ENCODE measurements at regions not wholly inside any gene's neighbourhood (a gene's known extent, or its start where the extent isn't known, plus 50 kb on each side); places are given as distances from the start of the nearest gene placed in this dataset.

DNA sequence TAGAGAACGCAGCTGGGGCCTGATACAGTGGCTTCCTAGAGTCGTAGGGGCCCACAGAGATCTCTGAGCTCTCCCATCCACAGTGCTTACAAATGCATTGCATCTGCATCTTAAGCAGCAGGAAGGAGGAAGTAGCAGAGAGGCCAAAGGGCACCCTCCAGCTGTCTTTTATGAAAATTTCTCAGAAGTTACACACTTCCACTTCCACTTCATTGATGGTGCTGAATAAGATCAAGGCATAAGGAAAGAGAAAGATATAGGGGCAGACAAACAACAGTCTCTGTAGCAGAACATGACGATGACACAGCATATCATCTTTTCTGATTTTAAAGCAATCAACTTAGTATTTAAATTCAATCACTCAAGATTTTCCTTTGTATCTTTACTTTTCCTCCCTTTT, 51.6 kb upstream of the ABCC9 start (continued):
- TF ChIP-seq, protein P1, sequence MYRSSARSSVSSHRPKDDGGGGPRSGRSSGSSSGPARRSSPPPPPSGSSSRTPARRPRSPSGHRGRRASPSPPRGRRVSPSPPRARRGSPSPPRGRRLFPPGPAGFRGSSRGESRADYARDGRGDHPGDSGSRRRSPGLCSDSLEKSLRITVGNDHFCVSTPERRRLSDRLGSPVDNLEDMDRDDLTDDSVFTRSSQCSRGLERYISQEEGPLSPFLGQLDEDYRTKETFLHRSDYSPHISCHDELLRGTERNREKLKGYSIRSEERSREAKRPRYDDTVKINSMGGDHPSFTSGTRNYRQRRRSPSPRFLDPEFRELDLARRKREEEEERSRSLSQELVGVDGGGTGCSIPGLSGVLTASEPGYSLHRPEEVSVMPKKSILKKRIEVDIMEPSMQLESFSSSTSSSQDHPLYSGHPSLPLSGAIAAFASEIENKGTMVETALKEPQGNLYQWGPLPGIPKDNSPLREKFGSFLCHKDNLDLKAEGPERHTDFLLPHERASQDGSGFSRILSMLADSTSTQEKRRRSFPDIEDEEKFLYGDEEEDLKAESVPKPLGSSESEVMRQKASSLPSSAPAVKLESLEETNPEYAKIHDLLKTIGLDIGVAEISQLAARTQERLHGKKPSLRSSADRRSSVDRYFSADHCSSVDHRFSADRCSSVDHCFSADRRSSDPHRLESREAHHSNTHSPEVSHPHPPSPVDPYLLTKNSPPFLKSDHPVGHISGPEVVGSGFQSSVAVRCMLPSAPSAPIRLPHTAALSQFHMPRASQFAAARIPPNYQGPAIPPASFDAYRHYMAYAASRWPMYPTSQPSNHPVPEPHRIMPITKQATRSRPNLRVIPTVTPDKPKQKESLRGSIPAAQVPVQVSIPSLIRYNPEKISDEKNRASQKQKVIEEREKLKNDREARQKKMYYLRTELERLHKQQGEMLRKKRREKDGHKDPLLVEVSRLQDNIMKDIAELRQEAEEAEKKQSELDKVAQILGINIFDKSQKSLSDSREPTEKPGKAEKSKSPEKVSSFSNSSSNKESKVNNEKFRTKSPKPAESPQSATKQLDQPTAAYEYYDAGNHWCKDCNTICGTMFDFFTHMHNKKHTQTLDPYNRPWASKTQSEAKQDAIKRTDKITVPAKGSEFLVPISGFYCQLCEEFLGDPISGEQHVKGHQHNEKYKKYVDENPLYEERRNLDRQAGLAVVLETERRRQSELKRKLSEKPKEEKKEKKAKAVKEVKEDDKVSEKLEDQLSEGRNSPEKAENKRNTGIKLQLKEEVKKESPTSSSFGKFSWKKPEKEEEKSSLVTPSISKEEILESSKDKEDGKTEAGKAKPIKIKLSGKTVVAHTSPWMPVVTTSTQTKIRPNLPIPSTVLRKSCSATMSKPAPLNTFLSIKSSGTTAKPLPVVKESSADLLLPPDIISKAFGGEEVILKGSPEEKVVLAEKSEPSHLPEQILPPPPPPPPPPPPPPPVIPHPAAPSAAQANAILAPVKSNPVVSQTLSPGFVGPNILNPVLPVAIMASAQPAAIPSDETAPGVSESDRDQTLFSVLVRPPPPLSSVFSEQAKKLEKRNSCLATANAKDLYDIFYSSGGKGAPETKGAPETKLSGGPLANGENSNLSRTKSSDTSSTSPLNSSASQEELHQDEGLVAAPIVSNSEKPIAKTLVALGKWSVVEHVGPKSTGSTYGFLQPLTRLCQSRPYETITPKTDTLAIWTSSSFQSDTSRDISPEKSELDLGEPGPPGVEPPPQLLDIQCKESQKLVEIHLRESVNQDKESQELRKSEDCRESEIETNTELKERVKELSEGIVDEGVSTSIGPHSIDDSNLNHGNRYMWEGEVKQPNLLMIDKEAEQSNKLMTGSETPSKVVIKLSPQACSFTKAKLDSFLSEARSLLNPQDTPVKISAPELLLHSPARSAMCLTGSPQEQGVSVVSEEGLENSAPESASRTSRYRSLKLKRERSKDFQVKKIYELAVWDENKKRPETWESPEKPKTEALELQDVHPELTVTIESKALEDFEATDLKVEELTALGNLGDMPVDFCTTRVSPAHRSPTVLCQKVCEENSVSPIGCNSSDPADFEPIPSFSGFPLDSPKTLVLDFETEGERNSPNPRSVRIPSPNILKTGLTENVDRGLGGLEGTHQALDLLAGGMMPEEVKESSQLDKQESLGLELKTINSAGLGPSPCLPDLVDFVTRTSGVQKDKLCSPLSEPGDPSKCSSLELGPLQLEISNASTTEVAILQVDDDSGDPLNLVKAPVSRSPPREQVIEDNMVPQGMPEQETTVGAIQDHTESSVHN (IDR thresholded peaks at IDR 0.05; ENCODE audit: borderline replicate concordance in 1 of 2, low read depth in 1 of 2) = no peak
- TF ChIP-seq, protein P2, sequence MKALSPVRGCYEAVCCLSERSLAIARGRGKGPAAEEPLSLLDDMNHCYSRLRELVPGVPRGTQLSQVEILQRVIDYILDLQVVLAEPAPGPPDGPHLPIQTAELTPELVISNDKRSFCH (CRISPR knock-in tag; IDR thresholded peaks at IDR 0.05) = no peak
- TF ChIP-seq, protein P2 (tag; IDR thresholded peaks at IDR 0.05) = no peak
- TF ChIP-seq, protein P3, sequence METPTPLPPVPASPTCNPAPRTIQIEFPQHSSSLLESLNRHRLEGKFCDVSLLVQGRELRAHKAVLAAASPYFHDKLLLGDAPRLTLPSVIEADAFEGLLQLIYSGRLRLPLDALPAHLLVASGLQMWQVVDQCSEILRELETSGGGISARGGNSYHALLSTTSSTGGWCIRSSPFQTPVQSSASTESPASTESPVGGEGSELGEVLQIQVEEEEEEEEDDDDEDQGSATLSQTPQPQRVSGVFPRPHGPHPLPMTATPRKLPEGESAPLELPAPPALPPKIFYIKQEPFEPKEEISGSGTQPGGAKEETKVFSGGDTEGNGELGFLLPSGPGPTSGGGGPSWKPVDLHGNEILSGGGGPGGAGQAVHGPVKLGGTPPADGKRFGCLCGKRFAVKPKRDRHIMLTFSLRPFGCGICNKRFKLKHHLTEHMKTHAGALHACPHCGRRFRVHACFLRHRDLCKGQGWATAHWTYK (CRISPR knock-in tag; IDR thresholded peaks at IDR 0.05) = no peak
- no peak for TF ChIP-seq HMG20B (CRISPR knock-in tag; IDR thresholded peaks at IDR 0.05)
- TF ChIP-seq, protein P4, sequence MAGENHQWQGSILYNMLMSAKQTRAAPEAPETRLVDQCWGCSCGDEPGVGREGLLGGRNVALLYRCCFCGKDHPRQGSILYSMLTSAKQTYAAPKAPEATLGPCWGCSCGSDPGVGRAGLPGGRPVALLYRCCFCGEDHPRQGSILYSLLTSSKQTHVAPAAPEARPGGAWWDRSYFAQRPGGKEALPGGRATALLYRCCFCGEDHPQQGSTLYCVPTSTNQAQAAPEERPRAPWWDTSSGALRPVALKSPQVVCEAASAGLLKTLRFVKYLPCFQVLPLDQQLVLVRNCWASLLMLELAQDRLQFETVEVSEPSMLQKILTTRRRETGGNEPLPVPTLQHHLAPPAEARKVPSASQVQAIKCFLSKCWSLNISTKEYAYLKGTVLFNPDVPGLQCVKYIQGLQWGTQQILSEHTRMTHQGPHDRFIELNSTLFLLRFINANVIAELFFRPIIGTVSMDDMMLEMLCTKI (IDR thresholded peaks at IDR 0.05; ENCODE audit: partially characterized antibody) = no peak
- no peak for TF ChIP-seq BRD9 (IDR thresholded peaks at IDR 0.05; ENCODE audit: low read depth, partially characterized antibody)
- no peak for TF ChIP-seq NCOA2 (IDR thresholded peaks at IDR 0.05; ENCODE audit: partially characterized antibody in 2 of 2)
- TF ChIP-seq ZC3H8 (IDR thresholded peaks at IDR 0.05) = no peak
- TF ChIP-seq, protein P5, sequence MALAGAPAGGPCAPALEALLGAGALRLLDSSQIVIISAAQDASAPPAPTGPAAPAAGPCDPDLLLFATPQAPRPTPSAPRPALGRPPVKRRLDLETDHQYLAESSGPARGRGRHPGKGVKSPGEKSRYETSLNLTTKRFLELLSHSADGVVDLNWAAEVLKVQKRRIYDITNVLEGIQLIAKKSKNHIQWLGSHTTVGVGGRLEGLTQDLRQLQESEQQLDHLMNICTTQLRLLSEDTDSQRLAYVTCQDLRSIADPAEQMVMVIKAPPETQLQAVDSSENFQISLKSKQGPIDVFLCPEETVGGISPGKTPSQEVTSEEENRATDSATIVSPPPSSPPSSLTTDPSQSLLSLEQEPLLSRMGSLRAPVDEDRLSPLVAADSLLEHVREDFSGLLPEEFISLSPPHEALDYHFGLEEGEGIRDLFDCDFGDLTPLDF (CRISPR knock-in tag; IDR thresholded peaks at IDR 0.05) = no peak

Measured in K562 (cell line).